Osteocyte (in vitro differentiated cells): ENCODE measurements at regions not wholly inside any gene's neighbourhood (a gene's known extent, or its start where the extent isn't known, plus 50 kb on each side); places are given as distances from the start of the nearest gene placed in this dataset.
"Not testable (repeated sequence)": the region's sequence is repeated elsewhere in the genome, so short reads cannot be mapped to it uniquely, and the experiment has no call there.

Source experiments
- DNase-seq: peaks from one replicate; pipeline ENCODE4 v3.0.0; 2021; ENCODE audit warnings: mixed read lengths; ENCODE audit not compliant: unreplicated experiment; ENCODE audit errors: extremely low spot score
- H3K27ac Mint-ChIP-seq: one replicate; pipeline ENCODE4 v1.8.0; 2021; ENCODE audit warnings: mild to moderate bottlenecking, mixed read lengths; ENCODE audit not compliant: unreplicated experiment
- H3K27me3 Mint-ChIP-seq: one replicate; pipeline ENCODE4 v1.8.0; 2021; ENCODE audit warnings: mixed read lengths; ENCODE audit not compliant: unreplicated experiment
- H3K36me3 Mint-ChIP-seq: one replicate; pipeline ENCODE4 v1.8.0; 2021; ENCODE audit warnings: mixed read lengths; ENCODE audit not compliant: unreplicated experiment
- H3K4me1 Mint-ChIP-seq: one replicate; pipeline ENCODE4 v1.8.0; 2021; ENCODE audit warnings: mixed read lengths; ENCODE audit not compliant: unreplicated experiment
- H3K4me3 Mint-ChIP-seq: one replicate; pipeline ENCODE4 v1.8.0; 2021; ENCODE audit warnings: mild to moderate bottlenecking, moderate library complexity, mixed read lengths; ENCODE audit not compliant: unreplicated experiment
- H3K9me3 Mint-ChIP-seq: one replicate; pipeline ENCODE4 v1.8.0; 2021; ENCODE audit warnings: mixed read lengths; ENCODE audit not compliant: unreplicated experiment
- TF ChIP-seq, protein P1 (sequence below): fragments of 200-600 bp; sonication (generic); IDR thresholded peaks from 2 replicates; pipeline ENCODE4 v1.5.0; 2021; ENCODE audit warnings: antibody characterized with exemption, mild to moderate bottlenecking, moderate library complexity

DNA sequence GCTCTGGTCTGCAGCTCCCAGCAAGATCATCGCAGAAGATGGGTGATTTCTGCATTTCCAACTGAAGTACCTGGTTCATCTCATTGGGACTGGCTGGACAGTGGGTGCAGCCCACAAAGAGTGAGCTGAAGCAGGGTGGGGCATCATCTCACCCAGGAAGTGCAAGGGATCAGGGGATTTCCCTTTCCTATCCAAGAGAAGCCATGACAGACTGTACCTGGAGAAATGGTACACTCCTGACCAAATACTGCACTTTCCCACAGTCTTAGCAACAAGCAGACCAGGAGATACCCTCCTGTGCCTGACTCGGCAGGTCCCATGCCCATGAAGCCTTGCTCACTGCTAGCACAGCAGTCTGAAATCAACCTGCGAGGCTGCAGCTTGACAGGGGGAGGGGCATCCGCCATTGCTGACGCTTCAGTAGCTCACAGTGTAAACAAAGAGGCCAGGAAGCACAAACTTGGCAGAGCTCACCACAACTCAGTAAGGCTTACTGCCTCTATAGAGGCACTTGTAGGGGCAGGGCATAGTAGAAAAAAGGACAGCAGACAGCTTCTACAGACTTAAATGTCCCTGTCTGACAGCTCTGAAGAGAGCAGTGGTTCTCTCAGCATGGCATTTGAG, 60.5 kb downstream of the AREG start:
- H3K27ac Mint-ChIP-seq, H3K4me3 Mint-ChIP-seq: not testable (repeated sequence)

DNA sequence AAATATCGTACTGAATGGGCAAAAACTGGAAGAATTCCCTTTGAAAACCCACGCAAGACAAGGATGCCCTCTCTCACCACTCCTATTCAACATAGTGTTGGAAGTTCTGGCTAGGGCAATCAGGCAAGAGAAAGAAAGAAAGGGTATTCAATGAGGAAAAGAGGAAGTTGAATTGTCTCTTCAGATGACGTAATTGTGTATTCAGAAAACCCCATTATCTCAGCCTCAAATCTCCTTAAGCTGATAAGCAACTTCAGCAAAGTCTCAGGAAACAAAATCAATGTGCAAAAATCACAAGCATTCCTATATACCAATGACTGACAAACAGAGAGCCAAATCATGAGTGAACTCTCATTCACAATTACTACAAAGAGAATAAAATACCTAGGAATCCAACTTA, 64.4 kb downstream of the AREG start:
- H3K4me3 Mint-ChIP-seq, H3K36me3 Mint-ChIP-seq, DNase-seq, H3K9me3 Mint-ChIP-seq, H3K27ac Mint-ChIP-seq, H3K4me1 Mint-ChIP-seq: not testable (repeated sequence)
- peaks cover 22% of the 10 kb centered on the region for H3K27me3 Mint-ChIP-seq

More for the DNA sequence above, 60.5 kb downstream of the AREG start:
- peaks cover 16% of the 10 kb centered on the region for H3K27me3 Mint-ChIP-seq
- DNase-seq, H3K36me3 Mint-ChIP-seq, H3K9me3 Mint-ChIP-seq: not testable (repeated sequence)
- H3K4me1 Mint-ChIP-seq: peaks cover 28% of the 10 kb centered on the region

GRCh38 chr4:74516303-74516702, 71.4 kb downstream of the AREG start:
- H3K9me3 Mint-ChIP-seq: no peaks in the 10 kb centered on the region
- H3K27ac Mint-ChIP-seq: no peak overlapping the region
- H3K27me3 Mint-ChIP-seq: peaks cover 13% of the 10 kb centered on the region

DNA sequence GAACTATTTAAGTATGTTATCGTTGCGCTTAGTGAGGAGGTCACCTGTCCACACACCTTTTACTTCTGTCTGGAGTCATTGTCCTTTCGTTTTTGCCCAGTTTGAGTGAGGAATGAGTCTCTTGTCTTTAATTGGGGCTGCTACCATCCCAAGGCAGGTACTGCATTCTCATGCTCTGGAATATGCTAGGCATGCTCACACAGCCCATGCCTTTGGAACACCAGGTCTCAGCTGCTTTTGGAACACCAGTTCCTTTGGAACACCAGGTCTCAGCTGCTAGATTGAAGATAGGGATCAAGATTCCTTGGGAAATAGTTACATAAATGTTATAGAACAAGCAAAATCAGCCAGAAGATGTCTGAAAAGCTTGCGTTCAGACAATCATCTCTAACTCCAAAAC, 73.1 kb downstream of the AREG start:
- no peak overlapping the region for H3K27ac Mint-ChIP-seq
- H3K36me3 Mint-ChIP-seq: no peaks in the 10 kb centered on the region
- peaks cover 11% of the 10 kb centered on the region for H3K27me3 Mint-ChIP-seq
- H3K9me3 Mint-ChIP-seq: no peaks in the 10 kb centered on the region
- TF ChIP-seq, protein P1, sequence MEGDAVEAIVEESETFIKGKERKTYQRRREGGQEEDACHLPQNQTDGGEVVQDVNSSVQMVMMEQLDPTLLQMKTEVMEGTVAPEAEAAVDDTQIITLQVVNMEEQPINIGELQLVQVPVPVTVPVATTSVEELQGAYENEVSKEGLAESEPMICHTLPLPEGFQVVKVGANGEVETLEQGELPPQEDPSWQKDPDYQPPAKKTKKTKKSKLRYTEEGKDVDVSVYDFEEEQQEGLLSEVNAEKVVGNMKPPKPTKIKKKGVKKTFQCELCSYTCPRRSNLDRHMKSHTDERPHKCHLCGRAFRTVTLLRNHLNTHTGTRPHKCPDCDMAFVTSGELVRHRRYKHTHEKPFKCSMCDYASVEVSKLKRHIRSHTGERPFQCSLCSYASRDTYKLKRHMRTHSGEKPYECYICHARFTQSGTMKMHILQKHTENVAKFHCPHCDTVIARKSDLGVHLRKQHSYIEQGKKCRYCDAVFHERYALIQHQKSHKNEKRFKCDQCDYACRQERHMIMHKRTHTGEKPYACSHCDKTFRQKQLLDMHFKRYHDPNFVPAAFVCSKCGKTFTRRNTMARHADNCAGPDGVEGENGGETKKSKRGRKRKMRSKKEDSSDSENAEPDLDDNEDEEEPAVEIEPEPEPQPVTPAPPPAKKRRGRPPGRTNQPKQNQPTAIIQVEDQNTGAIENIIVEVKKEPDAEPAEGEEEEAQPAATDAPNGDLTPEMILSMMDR: no peak
- DNase-seq: no peak
- H3K4me1 Mint-ChIP-seq: no peaks in the 10 kb centered on the region
- no peak overlapping the region for H3K4me3 Mint-ChIP-seq

More at GRCh38 chr4:74516303-74516702, 71.4 kb downstream of the AREG start:
- no peaks in the 10 kb centered on the region for H3K4me1 Mint-ChIP-seq
- DNase-seq: no peak
- no peak overlapping the region for H3K4me3 Mint-ChIP-seq
- no peaks in the 10 kb centered on the region for H3K36me3 Mint-ChIP-seq
- TF ChIP-seq, protein P1: no peak

- TF ChIP-seq, protein P1: no peak
- Mint-ChIP-seq H3K27me3 (peaks cover 11% of the 10 kb centered on the region), H3K4me1 (no peaks in the 10 kb centered on the region), H3K36me3 (no peaks in the 10 kb centered on the region), H3K9me3 (no peaks in the 10 kb centered on the region), H3K4me3 (no peak overlapping the region), H3K27ac (no peak overlapping the region)
- DNase-seq: no peak
These were observed 77.5 kb downstream of the AREG start for GRCh38 chr4:74522251-74522991.

GRCh38 chr4:74523096-74523495, 78.2 kb downstream of the AREG start:
- no peaks in the 10 kb centered on the region for H3K36me3 Mint-ChIP-seq
- no peak overlapping the region for H3K4me3 Mint-ChIP-seq

More at GRCh38 chr4:74523096-74523495, 78.2 kb downstream of the AREG start:
- Mint-ChIP-seq H3K9me3 (no peaks in the 10 kb centered on the region), H3K27ac (no peak overlapping the region), H3K27me3 (peaks cover 11% of the 10 kb centered on the region), H3K4me1 (peaks cover under 1% of the 10 kb centered on the region)
- TF ChIP-seq, protein P1: no peak
- no peak for DNase-seq
